ENCODE measurements at regions not wholly inside any gene's neighbourhood (a gene's known extent, or its start where the extent isn't known, plus 50 kb on each side); places are given as distances from the start of the nearest gene placed in this dataset.

DNA sequence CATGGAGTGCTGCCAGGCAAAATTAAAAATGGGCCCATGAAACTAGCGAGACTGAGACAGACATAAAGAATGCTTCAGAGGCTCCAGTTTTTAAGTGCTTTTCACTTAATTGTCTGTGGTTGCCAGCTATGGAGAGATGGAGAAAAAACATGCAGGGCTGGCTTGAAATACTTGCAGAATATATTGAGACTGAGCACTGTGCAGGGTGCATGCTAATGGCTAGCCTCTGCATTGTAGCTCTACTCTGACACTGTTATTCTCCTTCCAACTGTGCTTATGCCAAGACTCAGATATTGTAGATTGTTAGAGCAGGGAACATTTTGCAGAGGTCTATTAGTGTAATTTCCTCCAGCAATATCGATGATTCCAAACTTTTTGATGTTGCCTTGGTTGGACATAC, 735.0 kb downstream of the PDCD6IP start:
- TF ChIP-seq, protein P1, sequence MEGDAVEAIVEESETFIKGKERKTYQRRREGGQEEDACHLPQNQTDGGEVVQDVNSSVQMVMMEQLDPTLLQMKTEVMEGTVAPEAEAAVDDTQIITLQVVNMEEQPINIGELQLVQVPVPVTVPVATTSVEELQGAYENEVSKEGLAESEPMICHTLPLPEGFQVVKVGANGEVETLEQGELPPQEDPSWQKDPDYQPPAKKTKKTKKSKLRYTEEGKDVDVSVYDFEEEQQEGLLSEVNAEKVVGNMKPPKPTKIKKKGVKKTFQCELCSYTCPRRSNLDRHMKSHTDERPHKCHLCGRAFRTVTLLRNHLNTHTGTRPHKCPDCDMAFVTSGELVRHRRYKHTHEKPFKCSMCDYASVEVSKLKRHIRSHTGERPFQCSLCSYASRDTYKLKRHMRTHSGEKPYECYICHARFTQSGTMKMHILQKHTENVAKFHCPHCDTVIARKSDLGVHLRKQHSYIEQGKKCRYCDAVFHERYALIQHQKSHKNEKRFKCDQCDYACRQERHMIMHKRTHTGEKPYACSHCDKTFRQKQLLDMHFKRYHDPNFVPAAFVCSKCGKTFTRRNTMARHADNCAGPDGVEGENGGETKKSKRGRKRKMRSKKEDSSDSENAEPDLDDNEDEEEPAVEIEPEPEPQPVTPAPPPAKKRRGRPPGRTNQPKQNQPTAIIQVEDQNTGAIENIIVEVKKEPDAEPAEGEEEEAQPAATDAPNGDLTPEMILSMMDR (IDR thresholded peaks at IDR 0.05; ENCODE audit: extremely low read depth in 1 of 2, insufficient read depth in 1 of 2, low read depth in 1 of 2, low read length in 2 of 2) = no peak
- TF ChIP-seq MYC (IDR thresholded peaks at IDR 0.05; ENCODE audit: low read depth, low read length) (no peak), POLR2A (IDR thresholded peaks at IDR 0.05; ENCODE audit: low read depth, low read length) (no peak), POLR2AphosphoS5 (IDR thresholded peaks at IDR 0.05; ENCODE audit: insufficient read depth, low read depth, low read length) (no peak)
- TF ChIP-seq, protein P2, sequence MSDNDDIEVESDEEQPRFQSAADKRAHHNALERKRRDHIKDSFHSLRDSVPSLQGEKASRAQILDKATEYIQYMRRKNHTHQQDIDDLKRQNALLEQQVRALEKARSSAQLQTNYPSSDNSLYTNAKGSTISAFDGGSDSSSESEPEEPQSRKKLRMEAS (IDR thresholded peaks at IDR 0.05; ENCODE audit: insufficient read depth, insufficient read length) = no peak

Measured in endothelial cell of umbilical vein (primary cell).